Loucy (cell line): ENCODE measurements at regions not wholly inside any gene's neighbourhood (a gene's known extent, or its start where the extent isn't known, plus 50 kb on each side); places are given as distances from the start of the nearest gene placed in this dataset.

ENCODE experiments used
- EZH2phosphoT487 ChIP-seq: fragments of 200-600 bp; IDR thresholded peaks from 2 replicates; pipeline ENCODE4 v1.6.1; 2018; ENCODE audit warnings: antibody characterized with exemption, mild to moderate bottlenecking, moderate library complexity, borderline replicate concordance
- TF ChIP-seq, protein P1 (sequence below): fragments of 200-600 bp; sonication (generic); conservative IDR thresholded peaks from 2 replicates; pipeline ENCODE4 v1.5.1; 2014; ENCODE audit warnings: mild to moderate bottlenecking, antibody characterized with exemption, low read length

- TF ChIP-seq, protein P1, sequence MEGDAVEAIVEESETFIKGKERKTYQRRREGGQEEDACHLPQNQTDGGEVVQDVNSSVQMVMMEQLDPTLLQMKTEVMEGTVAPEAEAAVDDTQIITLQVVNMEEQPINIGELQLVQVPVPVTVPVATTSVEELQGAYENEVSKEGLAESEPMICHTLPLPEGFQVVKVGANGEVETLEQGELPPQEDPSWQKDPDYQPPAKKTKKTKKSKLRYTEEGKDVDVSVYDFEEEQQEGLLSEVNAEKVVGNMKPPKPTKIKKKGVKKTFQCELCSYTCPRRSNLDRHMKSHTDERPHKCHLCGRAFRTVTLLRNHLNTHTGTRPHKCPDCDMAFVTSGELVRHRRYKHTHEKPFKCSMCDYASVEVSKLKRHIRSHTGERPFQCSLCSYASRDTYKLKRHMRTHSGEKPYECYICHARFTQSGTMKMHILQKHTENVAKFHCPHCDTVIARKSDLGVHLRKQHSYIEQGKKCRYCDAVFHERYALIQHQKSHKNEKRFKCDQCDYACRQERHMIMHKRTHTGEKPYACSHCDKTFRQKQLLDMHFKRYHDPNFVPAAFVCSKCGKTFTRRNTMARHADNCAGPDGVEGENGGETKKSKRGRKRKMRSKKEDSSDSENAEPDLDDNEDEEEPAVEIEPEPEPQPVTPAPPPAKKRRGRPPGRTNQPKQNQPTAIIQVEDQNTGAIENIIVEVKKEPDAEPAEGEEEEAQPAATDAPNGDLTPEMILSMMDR: no peak
- no peak for TF ChIP-seq EZH2phosphoT487
Observed at GRCh38 chr3:24734019-24734418, 239.4 kb upstream of the THRB start.
